T-helper 17 cell (primary cell): ENCODE measurements at regions not wholly inside any gene's neighbourhood (a gene's known extent, or its start where the extent isn't known, plus 50 kb on each side); places are given as distances from the start of the nearest gene placed in this dataset.
"Not testable (repeated sequence)": the region's sequence is repeated elsewhere in the genome, so short reads cannot be mapped to it uniquely, and the experiment has no call there.

Experiments used
- ATAC-seq: fragments of 150-1000 bp; cut with Tn5 transposase; 2 replicates; pipeline ENCODE4 v1.10.0; 2021; ENCODE audit warnings: mild to moderate bottlenecking, moderate library complexity
- DNase-seq, 3 donors: peaks; one replicate each; pipeline versions ENCODE4 v3.0.0 to v3.0.0-alpha.2; 2020 to 2021
- H3K9me3 ChIP-seq: one replicate; pipeline ENCODE4 v1.7.0; 2013; ENCODE audit warnings: low read length, mild to moderate bottlenecking; ENCODE audit not compliant: control insufficient read depth, poor library complexity, severe bottlenecking
- H3K27ac Mint-ChIP-seq: one replicate; pipeline ENCODE4 v1.8.0; 2022; ENCODE audit warnings: mild to moderate bottlenecking, moderate library complexity, mixed read lengths
- H3K27me3 Mint-ChIP-seq: one replicate; pipeline ENCODE4 v1.8.0; 2022; ENCODE audit warnings: mixed read lengths
- H3K36me3 Mint-ChIP-seq: one replicate; pipeline ENCODE4 v1.8.0; 2022; ENCODE audit warnings: low read depth, mixed read lengths
- H3K4me1 Mint-ChIP-seq: one replicate; pipeline ENCODE4 v1.8.0; 2022; ENCODE audit warnings: mild to moderate bottlenecking, mixed read lengths
- H3K4me3 Mint-ChIP-seq: one replicate; pipeline ENCODE4 v1.8.0; 2022; ENCODE audit warnings: mild to moderate bottlenecking, moderate library complexity, mixed read lengths

- not testable (repeated sequence) for H3K27me3 Mint-ChIP-seq, H3K4me1 Mint-ChIP-seq, H3K27ac Mint-ChIP-seq, ATAC-seq, H3K36me3 Mint-ChIP-seq, DNase-seq, H3K9me3 ChIP-seq, H3K4me3 Mint-ChIP-seq
These were observed 206.9 kb upstream of the IRF2BP2 start for GRCh38 chr1:234816864-234817263.

GRCh38 chr1:234816186-234816851 lies 206.3 kb upstream of the IRF2BP2 start:
- not testable (repeated sequence) for H3K27me3 Mint-ChIP-seq, H3K36me3 Mint-ChIP-seq, H3K9me3 ChIP-seq, ATAC-seq, H3K4me1 Mint-ChIP-seq, H3K4me3 Mint-ChIP-seq, DNase-seq, H3K27ac Mint-ChIP-seq

- DNase-seq, H3K4me3 Mint-ChIP-seq, H3K9me3 ChIP-seq, ATAC-seq, H3K36me3 Mint-ChIP-seq, H3K4me1 Mint-ChIP-seq, H3K27ac Mint-ChIP-seq, H3K27me3 Mint-ChIP-seq: not testable (repeated sequence)
These were observed 205.4 kb upstream of the IRF2BP2 start for GRCh38 chr1:234815295-234815815.

- not testable (repeated sequence) for H3K27me3 Mint-ChIP-seq, ATAC-seq, H3K4me3 Mint-ChIP-seq, H3K36me3 Mint-ChIP-seq, DNase-seq, H3K27ac Mint-ChIP-seq, H3K9me3 ChIP-seq, H3K4me1 Mint-ChIP-seq
These were observed 204.3 kb upstream of the IRF2BP2 start for GRCh38 chr1:234814235-234814634.

GRCh38 chr1:234811824-234812223 lies 201.8 kb upstream of the IRF2BP2 start:
- H3K27me3 Mint-ChIP-seq, H3K4me1 Mint-ChIP-seq, DNase-seq, ATAC-seq, H3K36me3 Mint-ChIP-seq, H3K4me3 Mint-ChIP-seq, H3K9me3 ChIP-seq, H3K27ac Mint-ChIP-seq: not testable (repeated sequence)

- not testable (repeated sequence) for ATAC-seq, H3K27me3 Mint-ChIP-seq, H3K27ac Mint-ChIP-seq, H3K4me1 Mint-ChIP-seq, H3K36me3 Mint-ChIP-seq, H3K4me3 Mint-ChIP-seq, DNase-seq, H3K9me3 ChIP-seq
These were observed 200.7 kb upstream of the IRF2BP2 start for GRCh38 chr1:234810726-234811125.

GRCh38 chr1:234809854-234810245 lies 199.9 kb upstream of the IRF2BP2 start:
- DNase-seq, H3K4me3 Mint-ChIP-seq, H3K4me1 Mint-ChIP-seq, H3K27ac Mint-ChIP-seq, H3K9me3 ChIP-seq, H3K27me3 Mint-ChIP-seq, ATAC-seq, H3K36me3 Mint-ChIP-seq: not testable (repeated sequence)

GRCh38 chr1:234808943-234809853 lies 199.2 kb upstream of the IRF2BP2 start:
- DNase-seq, ATAC-seq, H3K27ac Mint-ChIP-seq, H3K9me3 ChIP-seq, H3K36me3 Mint-ChIP-seq, H3K4me1 Mint-ChIP-seq, H3K27me3 Mint-ChIP-seq, H3K4me3 Mint-ChIP-seq: not testable (repeated sequence)

GRCh38 chr1:234808459-234808858 lies 198.5 kb upstream of the IRF2BP2 start:
- not testable (repeated sequence) for ATAC-seq, H3K36me3 Mint-ChIP-seq, H3K9me3 ChIP-seq, H3K4me1 Mint-ChIP-seq, DNase-seq, H3K27ac Mint-ChIP-seq, H3K4me3 Mint-ChIP-seq, H3K27me3 Mint-ChIP-seq

- not testable (repeated sequence) for H3K9me3 ChIP-seq, H3K4me1 Mint-ChIP-seq, H3K27me3 Mint-ChIP-seq, ATAC-seq, DNase-seq, H3K27ac Mint-ChIP-seq, H3K4me3 Mint-ChIP-seq, H3K36me3 Mint-ChIP-seq
These were observed 197.7 kb upstream of the IRF2BP2 start for GRCh38 chr1:234807705-234808104.

- not testable (repeated sequence) for H3K27ac Mint-ChIP-seq, H3K27me3 Mint-ChIP-seq, ATAC-seq, H3K36me3 Mint-ChIP-seq, H3K4me3 Mint-ChIP-seq, DNase-seq, H3K9me3 ChIP-seq, H3K4me1 Mint-ChIP-seq
These were observed 192.6 kb upstream of the IRF2BP2 start for GRCh38 chr1:234802586-234802985.

GRCh38 chr1:234801636-234802035 lies 191.7 kb upstream of the IRF2BP2 start:
- not testable (repeated sequence) for H3K4me3 Mint-ChIP-seq, H3K27me3 Mint-ChIP-seq, H3K27ac Mint-ChIP-seq, DNase-seq, H3K9me3 ChIP-seq, ATAC-seq, H3K4me1 Mint-ChIP-seq, H3K36me3 Mint-ChIP-seq

GRCh38 chr1:234801147-234801546 lies 191.2 kb upstream of the IRF2BP2 start:
- H3K4me1 Mint-ChIP-seq, ATAC-seq, H3K4me3 Mint-ChIP-seq, H3K27ac Mint-ChIP-seq, H3K27me3 Mint-ChIP-seq, H3K36me3 Mint-ChIP-seq, H3K9me3 ChIP-seq, DNase-seq: not testable (repeated sequence)
